ENCODE measurements at regions not wholly inside any gene's neighbourhood (a gene's known extent, or its start where the extent isn't known, plus 50 kb on each side); places are given as distances from the start of the nearest gene placed in this dataset.

GRCh38 chr7:119483364-119483763 is 789.6 kb upstream of the KCND2 start (continued):
- TF ChIP-seq REST (IDR thresholded peaks at IDR 0.05; ENCODE audit: unreplicated experiment) (no peak), JUNB (IDR thresholded peaks at IDR 0.05; ENCODE audit: unreplicated experiment) (no peak)

GRCh38 chr7:119514326-119514725 is 758.6 kb upstream of the KCND2 start:
- no peaks in the 10 kb centered on the region for H4K20me1 ChIP-seq (replicated peaks; ENCODE audit: insufficient read depth)
- no peak overlapping the region for H3K4me2 ChIP-seq
- no peaks in the 10 kb centered on the region for H3K79me2 ChIP-seq (replicated peaks; ENCODE audit: insufficient read depth)
- H3K27ac ChIP-seq (ENCODE audit: low read depth): no peak overlapping the region
- H3K4me1 ChIP-seq (ENCODE audit: insufficient read depth): no peaks in the 10 kb centered on the region
- no peaks in the 10 kb centered on the region for H3K4me1 Mint-ChIP-seq
- no peak overlapping the region for H3K27ac Mint-ChIP-seq
- no peak for TF ChIP-seq EZH2 (IDR thresholded peaks at IDR 0.05; ENCODE audit: low read depth, unreplicated experiment)
- no peak for TF ChIP-seq ETS1 (IDR thresholded peaks at IDR 0.05)
- TF ChIP-seq JUNB (IDR thresholded peaks at IDR 0.05; ENCODE audit: unreplicated experiment): no peak
- no peaks in the 10 kb centered on the region for H3K27me3 Mint-ChIP-seq (ENCODE audit: insufficient read depth, low read depth, poor library complexity)
- H3K36me3 Mint-ChIP-seq (ENCODE audit: low read depth): no peaks in the 10 kb centered on the region
- no peak overlapping the region for H2AFZ ChIP-seq
- H3K9me2 ChIP-seq (ENCODE audit: insufficient read depth): no peaks in the 10 kb centered on the region
- H3F3A ChIP-seq (replicated peaks; ENCODE audit: low read depth): no peaks in the 10 kb centered on the region
- no peaks in the 10 kb centered on the region for H3K27me3 ChIP-seq (ENCODE audit: insufficient read depth)
- H3K4me3 ChIP-seq: no peak overlapping the region
- H3K36me3 ChIP-seq (ENCODE audit: insufficient read depth): no peaks in the 10 kb centered on the region
- H3K4me3 Mint-ChIP-seq: no peak overlapping the region
- ATAC-seq: no peak
- no peak for DNase-seq (ENCODE audit: low spot score)
- H3K9me3 Mint-ChIP-seq: no peaks in the 10 kb centered on the region; the same call in 2 of the 3 replicates

- no peaks in the 10 kb centered on the region for H4K20me1 ChIP-seq (replicated peaks; ENCODE audit: insufficient read depth)
- Mint-ChIP-seq H3K36me3 (ENCODE audit: low read depth) (no peaks in the 10 kb centered on the region), H3K9me3 (no peaks in the 10 kb centered on the region; the same call in 2 of the 3 replicates), H3K27ac (no peak overlapping the region), H3K4me3 (no peak overlapping the region), H3K27me3 (ENCODE audit: insufficient read depth, low read depth, poor library complexity) (no peaks in the 10 kb centered on the region), H3K4me1 (no peaks in the 10 kb centered on the region)
- H3K4me2 ChIP-seq: no peak overlapping the region
- ATAC-seq: no peak
- no peaks in the 10 kb centered on the region for H3F3A ChIP-seq (replicated peaks; ENCODE audit: low read depth)
- H3K36me3 ChIP-seq (ENCODE audit: insufficient read depth): no peaks in the 10 kb centered on the region
- H2AFZ ChIP-seq: no peak overlapping the region
- H3K79me2 ChIP-seq (replicated peaks; ENCODE audit: insufficient read depth): no peaks in the 10 kb centered on the region
- no peak overlapping the region for H3K4me3 ChIP-seq
- H3K27ac ChIP-seq (ENCODE audit: low read depth): no peak overlapping the region
- H3K4me1 ChIP-seq (ENCODE audit: insufficient read depth): no peaks in the 10 kb centered on the region
- no peaks in the 10 kb centered on the region for H3K9me2 ChIP-seq (ENCODE audit: insufficient read depth)
- no peaks in the 10 kb centered on the region for H3K27me3 ChIP-seq (ENCODE audit: insufficient read depth)
- DNase-seq (ENCODE audit: low spot score): no peak
- TF ChIP-seq EZH2 (IDR thresholded peaks at IDR 0.05; ENCODE audit: low read depth, unreplicated experiment) (no peak), NANOG (IDR thresholded peaks at IDR 0.05; ENCODE audit: borderline replicate concordance) (no peak), ZNF114 (CRISPR knock-in tag; IDR thresholded peaks at IDR 0.05) (no peak), ETS1 (IDR thresholded peaks at IDR 0.05) (no peak), REST (IDR thresholded peaks at IDR 0.05; ENCODE audit: unreplicated experiment) (no peak), CREB1 (CRISPR knock-in tag; IDR thresholded peaks at IDR 0.05; ENCODE audit: low read depth) (no peak), CTCF (conservative IDR thresholded peaks at IDR 0.05; ENCODE audit: low read depth in 2 of 2) (no peak), POLR2AphosphoS5 (IDR thresholded peaks at IDR 0.05; ENCODE audit: low read depth) (no peak), ZNF331 (CRISPR knock-in tag; IDR thresholded peaks at IDR 0.05; ENCODE audit: low read depth) (no peak), STAT1 (IDR thresholded peaks at IDR 0.05; ENCODE audit: unreplicated experiment) (no peak)
Measured at GRCh38 chr7:119515214-119515613, 757.8 kb upstream of the KCND2 start.

All from GM23338 (cell line).